Renal pelvis (tissue), 1 donor: ENCODE measurements at regions not wholly inside any gene's neighbourhood (a gene's known extent, or its start where the extent isn't known, plus 50 kb on each side); places are given as distances from the start of the nearest gene placed in this dataset.
A peak's percentile ranks its signal among the peaks of the same experiment; 100 is the strongest.

ENCODE experiments used
- DNase-seq: peaks from one replicate; pipeline ENCODE4 v3.0.0-alpha.2; 2013

DNA sequence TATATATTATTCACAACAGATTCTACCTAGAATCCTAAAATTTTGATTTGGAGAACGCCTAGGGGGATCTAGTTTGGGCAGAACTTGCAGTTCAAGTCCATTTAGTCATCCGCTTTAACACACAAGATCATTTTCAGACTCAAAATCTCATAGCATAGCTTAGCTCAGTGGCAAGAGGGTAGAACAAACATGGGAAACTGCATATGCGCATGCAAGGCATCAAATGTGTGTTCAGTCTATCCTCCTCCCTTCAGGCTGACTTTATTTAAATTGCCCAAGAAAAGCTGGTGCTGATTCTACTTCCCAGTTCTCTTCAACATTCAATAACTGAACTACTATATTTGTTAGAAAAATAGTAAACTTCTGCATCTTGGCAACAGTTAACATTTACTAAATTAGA, 79.6 kb upstream of the NRXN1 start:
- DNase-seq: no peak

GRCh38 chr2:51108794-51109193, 76.9 kb upstream of the NRXN1 start:
- DNase-seq: no peak

- DNase-seq: peak; percentile 9
Observed at GRCh38 chr2:51107841-51108240, 75.9 kb upstream of the NRXN1 start.

DNA sequence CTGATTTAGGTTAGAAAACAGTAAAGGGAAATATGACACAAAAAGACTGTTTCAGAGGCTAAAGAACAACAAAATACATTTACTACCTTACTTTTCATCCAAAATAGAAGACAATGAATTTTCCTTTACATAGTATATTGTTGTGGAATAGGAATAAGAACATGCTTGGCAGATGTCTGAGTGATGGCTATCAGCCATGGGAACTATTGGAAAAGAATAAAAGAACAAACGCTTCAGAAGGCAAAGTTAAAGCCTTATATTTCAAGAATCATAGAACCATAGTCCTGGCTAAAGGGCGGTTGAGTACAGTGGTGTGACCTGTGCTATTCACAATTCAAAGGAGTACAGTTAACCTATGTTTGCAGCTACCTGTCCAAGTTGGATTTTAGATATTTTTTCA, 73.9 kb upstream of the NRXN1 start:
- DNase-seq: no peak

DNA sequence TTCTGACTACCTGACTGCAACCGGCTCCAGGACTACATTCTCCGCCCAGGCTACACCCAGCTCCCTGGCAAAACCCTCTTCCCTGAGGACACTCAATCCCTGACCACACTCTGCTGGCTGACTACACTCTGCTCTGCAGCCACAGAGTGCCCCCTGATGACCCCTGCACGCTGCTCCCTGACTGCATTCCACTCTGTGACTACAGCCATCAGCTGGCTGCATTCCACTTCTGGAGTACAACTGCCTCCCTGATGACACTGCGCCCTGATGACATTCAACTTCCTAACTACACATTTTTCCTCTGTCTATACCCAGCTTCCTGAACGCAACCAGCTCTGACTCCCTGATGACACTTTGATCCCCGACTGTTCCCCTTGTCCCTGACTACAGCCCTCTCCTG, 71.3 kb upstream of the NRXN1 start:
- peak; percentile 31 for DNase-seq

DNA sequence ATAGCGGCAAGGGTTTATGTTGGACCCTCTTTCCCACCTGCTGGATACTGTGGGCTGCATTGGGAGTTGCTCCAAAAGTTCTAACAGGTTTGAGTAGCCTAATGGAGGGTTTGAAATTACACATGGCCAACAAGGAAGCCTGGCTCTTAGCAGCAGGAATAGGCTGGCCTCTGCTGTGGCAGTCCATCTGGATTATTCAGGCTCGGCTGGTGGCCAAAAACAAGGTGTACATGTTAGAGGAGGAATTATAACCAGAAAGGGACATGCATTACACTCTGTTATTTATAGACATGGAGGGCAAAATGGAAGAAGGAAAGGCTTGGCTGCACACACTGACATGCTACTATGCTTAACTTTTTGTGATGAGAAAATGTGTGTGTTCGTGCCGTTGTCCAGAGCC, 61.1 kb upstream of the NRXN1 start:
- no peak for DNase-seq

- DNase-seq: no peak
Observed at GRCh38 chr2:51085420-51086068, 53.6 kb upstream of the NRXN1 start.

GRCh38 chr2:51084750-51085149, 52.8 kb upstream of the NRXN1 start:
- no peak for DNase-seq
